Inflammatory macrophage treated with lipopolysaccharide for 4 hours (primary cell): ENCODE measurements at regions not wholly inside any gene's neighbourhood (a gene's known extent, or its start where the extent isn't known, plus 50 kb on each side); places are given as distances from the start of the nearest gene placed in this dataset.

ENCODE experiments used
- DNase-seq: peaks from one replicate; pipeline ENCODE4 v3.0.0-alpha.2; 2020

- no peak for DNase-seq
Observed at GRCh38 chr14:44701563-44702263, 194.6 kb upstream of the FSCB start.

DNA sequence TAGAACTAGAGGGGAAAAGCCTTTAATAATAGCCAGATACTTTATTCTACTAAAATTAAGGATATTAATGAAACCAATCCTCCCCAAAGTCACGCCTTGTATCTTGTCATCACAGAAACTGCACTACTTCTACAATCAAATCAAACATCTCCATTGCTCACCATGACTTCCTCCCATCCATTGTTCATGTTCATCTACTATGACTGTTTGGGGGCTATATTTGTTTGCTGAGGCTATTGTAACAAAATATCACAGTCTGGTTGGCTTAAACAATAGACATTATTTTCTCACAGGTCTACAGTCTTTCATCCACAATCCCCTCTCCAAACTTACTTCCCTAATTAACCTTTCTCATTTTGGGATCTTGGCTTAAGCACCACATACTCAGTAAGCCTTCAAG is 193.6 kb upstream of the FSCB start:
- no peak for DNase-seq

DNA sequence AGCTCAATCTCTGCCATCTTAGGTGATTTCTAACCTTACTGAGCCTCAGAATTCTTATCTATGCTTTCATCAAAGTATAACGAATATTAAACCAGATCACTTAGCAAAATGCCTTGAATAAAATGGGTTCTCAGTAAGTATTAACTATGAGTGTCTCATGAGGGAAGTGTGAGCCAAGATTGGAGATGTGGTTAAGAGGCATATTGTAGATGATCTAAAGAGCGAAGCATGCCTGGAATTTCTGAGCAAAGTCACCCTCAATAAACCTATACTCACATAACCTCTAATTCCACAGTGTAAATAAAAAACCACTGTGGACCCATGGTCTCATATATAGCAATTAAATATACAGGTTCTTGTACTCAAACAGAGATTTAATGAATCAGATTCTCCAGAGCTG is 193.1 kb upstream of the FSCB start:
- DNase-seq: no peak

DNA sequence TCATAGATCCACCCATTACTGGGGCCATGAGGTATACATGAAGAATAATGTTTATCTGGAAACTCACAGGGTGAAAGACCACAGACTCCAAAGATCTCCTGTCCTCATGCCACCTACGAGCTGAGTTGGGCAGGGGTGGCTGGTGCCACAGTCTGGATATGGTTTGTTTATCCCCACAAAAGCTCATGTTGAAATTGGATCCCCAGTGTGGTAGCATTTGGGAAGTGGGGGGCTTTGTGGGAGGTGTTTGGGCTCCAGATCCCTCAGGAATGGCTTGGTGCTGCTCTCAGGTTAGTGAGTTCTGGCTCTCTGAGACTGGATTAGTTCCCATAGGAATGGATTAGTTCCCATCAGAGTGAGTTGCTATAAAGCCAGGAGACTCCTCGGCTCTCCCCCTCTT is 192.3 kb upstream of the FSCB start:
- DNase-seq: no peak

- DNase-seq: no peak
Observed at GRCh38 chr14:44669496-44669895, 162.4 kb upstream of the FSCB start.

DNA sequence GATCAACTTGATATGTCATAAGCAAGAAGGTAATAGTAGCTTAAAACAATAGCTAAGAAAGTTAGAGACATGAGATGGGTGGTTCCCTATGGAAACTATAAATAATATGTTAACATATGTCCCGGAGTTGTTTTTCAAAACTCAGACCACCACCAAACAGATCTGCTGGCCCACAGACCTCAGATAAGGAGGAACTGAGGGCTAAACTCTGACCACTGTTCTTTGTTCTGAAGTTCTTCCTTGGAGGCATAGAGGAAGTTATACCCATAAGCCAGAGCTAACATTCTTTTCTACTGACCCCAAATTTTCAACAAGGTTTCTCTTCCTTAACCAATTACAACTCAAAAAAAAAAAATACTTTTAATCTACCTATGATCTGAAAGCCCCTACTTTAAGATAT is 156.1 kb upstream of the FSCB start:
- no peak for DNase-seq

DNA sequence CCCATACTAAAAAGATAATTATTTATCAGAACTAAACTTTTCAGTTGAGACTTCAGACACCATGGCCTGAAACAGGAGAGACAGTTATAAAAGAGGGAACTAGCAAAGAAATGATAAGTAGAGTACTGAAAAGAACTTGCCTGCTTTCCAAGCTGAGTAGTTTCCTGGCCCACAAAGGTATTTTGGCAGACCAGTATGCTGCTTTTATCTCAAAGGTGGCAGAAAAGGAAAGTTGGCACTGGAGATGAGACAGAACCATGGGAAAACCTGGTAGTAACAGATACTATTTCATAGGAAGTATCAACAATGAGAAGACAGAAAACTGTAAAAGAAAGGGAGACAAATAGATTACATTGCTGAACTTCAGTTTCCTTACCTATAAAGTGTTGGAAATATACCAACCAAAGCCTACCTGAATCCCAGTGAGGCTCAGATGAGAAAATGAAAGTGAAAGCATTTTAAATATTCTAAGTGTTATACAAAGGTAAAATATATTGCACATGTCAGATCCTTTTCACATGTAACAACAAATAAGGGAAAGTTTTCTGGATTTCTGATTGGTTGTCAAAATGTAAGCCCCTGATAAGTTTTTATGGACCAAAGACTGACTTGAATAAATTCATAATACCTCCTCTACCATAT is 155.3 kb upstream of the FSCB start:
- no peak for DNase-seq

DNA sequence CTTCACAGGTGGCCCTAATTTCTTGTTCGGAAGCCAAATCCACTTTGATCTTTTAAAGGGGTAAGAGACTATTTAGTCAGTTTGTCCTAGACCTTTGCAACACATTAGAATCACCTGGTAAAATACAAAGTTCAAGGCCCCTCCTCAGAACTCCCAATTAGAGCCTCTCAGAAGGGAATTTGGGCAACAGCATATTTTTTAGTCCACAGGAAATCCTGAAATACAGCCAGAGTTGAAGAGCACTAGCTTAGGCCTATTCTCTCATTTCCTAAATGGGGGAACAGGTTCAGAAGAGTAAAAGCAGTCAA is 151.3 kb upstream of the FSCB start:
- DNase-seq: no peak

- DNase-seq: no peak
Observed at GRCh38 chr14:44657696-44658388, 150.8 kb upstream of the FSCB start.

- no peak for DNase-seq
Observed at GRCh38 chr14:44657203-44657602, 150.1 kb upstream of the FSCB start.

- DNase-seq: no peak
Observed at GRCh38 chr14:44654591-44654990, 147.5 kb upstream of the FSCB start.

GRCh38 chr14:44653641-44654040 is 146.6 kb upstream of the FSCB start:
- no peak for DNase-seq

DNA sequence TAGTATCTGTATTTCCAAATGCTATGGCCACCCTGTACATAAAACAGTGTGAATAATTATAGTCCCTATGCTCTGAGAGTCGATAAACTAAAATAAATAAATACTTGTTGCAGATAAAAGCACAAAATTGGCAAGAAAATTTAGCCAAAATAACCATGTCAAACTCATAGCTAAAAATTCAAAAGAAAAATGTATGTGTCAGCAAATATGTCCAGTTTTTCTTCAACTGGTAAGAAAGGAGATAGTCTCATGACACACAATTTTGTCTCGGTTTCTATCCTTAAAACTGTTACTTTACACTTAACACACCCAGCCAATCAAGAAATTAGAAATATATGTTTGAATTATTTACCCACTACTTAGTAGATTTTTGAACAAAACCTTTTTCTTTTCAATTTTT is 145.6 kb upstream of the FSCB start:
- DNase-seq: no peak

DNA sequence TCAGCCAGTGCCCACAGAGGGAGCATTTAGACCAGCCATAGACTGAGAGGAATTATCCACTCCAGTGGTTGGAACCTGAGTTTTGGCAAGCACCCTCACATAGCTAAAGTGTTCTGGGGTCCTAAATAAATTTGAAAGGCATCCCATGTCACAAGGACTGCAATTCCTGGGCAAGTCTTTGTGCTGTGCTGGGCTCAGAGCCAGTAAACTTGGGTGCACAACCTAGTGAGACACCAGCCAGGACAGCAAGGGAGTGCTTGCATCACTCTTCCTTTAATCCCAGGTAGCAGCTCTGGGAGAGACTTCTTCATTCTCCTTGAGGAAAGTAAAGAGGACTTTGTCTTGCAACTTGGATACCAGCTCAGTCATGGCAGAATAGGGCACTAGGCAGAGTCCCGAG is 142.0 kb upstream of the FSCB start:
- DNase-seq: no peak

DNA sequence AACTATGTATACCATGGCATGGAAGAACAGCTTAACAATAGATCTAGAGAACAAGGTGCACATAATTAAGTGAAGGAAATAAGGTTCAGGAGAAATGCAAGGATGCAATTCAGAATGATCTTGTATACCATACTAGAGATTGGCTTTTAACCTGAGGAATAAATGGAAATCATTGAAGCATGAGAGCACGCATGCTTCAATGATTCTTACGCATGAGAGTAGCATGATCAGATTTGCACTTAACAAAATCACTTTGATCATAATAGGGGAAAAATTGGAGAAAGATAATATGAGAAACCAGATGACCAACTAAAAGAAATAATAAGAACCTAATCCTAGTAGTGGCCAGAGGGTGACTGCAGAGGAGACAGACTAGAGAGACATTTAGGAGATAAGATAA is 133.3 kb upstream of the FSCB start:
- no peak for DNase-seq

GRCh38 chr14:44639781-44640385 is 132.8 kb upstream of the FSCB start:
- no peak for DNase-seq

DNA sequence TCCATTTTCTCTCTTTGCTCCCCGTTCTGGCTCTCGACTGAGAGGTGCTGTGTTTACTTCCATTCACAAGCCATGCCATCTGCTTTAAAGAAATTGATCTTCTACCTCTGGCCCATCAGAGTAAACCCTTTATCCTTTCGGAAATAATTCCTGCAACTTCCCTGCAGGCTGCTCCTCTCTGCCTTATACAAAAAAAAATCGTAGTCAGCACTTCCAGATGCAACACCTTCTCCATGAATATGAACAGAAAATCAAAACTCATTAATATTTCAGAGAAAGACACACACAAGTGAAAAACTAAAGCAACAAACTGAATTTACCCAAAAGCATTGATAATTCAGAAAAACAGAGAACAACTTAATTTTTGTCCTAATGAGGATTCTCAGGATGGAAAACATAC is 127.6 kb upstream of the FSCB start:
- no peak for DNase-seq

GRCh38 chr14:44626423-44626822 is 119.3 kb upstream of the FSCB start:
- no peak for DNase-seq

- DNase-seq: no peak
Observed at GRCh38 chr14:44625098-44625497, 118.0 kb upstream of the FSCB start.

GRCh38 chr14:44620121-44621019 is 113.3 kb upstream of the FSCB start:
- DNase-seq: no peak

- DNase-seq: no peak
Observed at GRCh38 chr14:44616204-44616603, 109.1 kb upstream of the FSCB start.

- no peak for DNase-seq
Observed at GRCh38 chr14:44613061-44613712, 106.1 kb upstream of the FSCB start.

DNA sequence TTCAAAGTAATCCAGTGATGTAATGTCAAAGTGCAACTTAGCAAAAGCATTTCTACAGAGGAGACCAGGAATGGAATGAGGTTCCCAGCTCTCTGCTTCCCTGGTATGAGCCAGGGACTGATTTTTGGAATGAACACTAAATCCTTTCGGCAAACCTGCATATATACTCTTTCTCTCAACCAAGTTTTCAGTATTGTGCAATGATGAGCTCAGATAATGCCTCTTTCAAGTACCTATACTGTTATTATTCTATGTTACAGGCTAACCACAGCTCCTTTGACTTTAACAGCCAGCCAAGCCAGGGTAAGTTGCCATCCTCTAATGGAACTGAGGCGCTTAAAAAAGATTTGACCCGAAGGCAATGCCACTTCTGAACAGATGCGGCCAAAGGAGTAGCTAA is 104.9 kb upstream of the FSCB start:
- DNase-seq: no peak
